GM23338 (cell line): ENCODE measurements at regions not wholly inside any gene's neighbourhood (a gene's known extent, or its start where the extent isn't known, plus 50 kb on each side); places are given as distances from the start of the nearest gene placed in this dataset.

Experiments
- ATAC-seq: fragments of 200-7000 bp; cut with Tn5 transposase; 3 replicates; pipeline ENCODE4 v1.9.1; 2020
- DNase-seq: peaks from one replicate; pipeline ENCODE4 v3.0.0-alpha.2; 2015; ENCODE audit warnings: low spot score
- H2AFZ ChIP-seq: fragments of 200-600 bp; sonication (generic); 2 replicates; pipeline ENCODE4 v1.8.0; 2016; ENCODE audit warnings: antibody characterized with exemption, mild to moderate bottlenecking, moderate library complexity
- H3F3A ChIP-seq: fragments of 200-600 bp; sonication (generic); replicated peaks from 2 replicates; pipeline ENCODE4 v1.8.0; 2017; ENCODE audit warnings: antibody characterized with exemption, mixed run types, low read depth
- H3K27ac ChIP-seq: fragments of 200-600 bp; sonication (generic); 2 replicates; pipeline ENCODE4 v1.6.1; 2016; ENCODE audit warnings: low read depth
- H3K27me3 ChIP-seq: fragments of 200-600 bp; sonication (generic); 2 replicates; pipeline ENCODE4 v1.8.0; 2016; ENCODE audit warnings: mild to moderate bottlenecking, mixed run types, moderate library complexity; ENCODE audit not compliant: insufficient read depth
- H3K36me3 ChIP-seq: fragments of 200-600 bp; sonication (generic); 2 replicates; pipeline ENCODE4 v1.8.0; 2016; ENCODE audit warnings: mild to moderate bottlenecking; ENCODE audit not compliant: insufficient read depth
- H3K4me1 ChIP-seq: fragments of 200-600 bp; sonication (generic); 2 replicates; pipeline ENCODE4 v1.8.0; 2016; ENCODE audit warnings: mild to moderate bottlenecking, moderate library complexity; ENCODE audit not compliant: insufficient read depth
- H3K4me2 ChIP-seq: fragments of 200-600 bp; sonication (generic); 2 replicates; pipeline ENCODE4 v1.7.1; 2017; ENCODE audit warnings: mixed run types
- H3K4me3 ChIP-seq: fragments of 200-600 bp; sonication (generic); 2 replicates; pipeline ENCODE4 v1.6.1; 2016; ENCODE audit warnings: mixed run types
- H3K79me2 ChIP-seq: fragments of 200-600 bp; sonication (generic); replicated peaks from 2 replicates; pipeline ENCODE4 v1.8.0; 2017; ENCODE audit warnings: mild to moderate bottlenecking; ENCODE audit not compliant: insufficient read depth
- H3K9me2 ChIP-seq: fragments of 200-600 bp; sonication (generic); 2 replicates; pipeline ENCODE4 v1.8.0; 2017; ENCODE audit not compliant: insufficient read depth
- H4K20me1 ChIP-seq: fragments of 200-600 bp; sonication (generic); replicated peaks from 2 replicates; pipeline ENCODE4 v1.8.0; 2017; ENCODE audit warnings: mild to moderate bottlenecking; ENCODE audit not compliant: insufficient read depth
- H3K27ac Mint-ChIP-seq: 2 replicates; pipeline ENCODE4 v1.8.0; 2020; ENCODE audit warnings: inconsistent platforms, mild to moderate bottlenecking, moderate library complexity, mixed read lengths
- H3K27me3 Mint-ChIP-seq: 3 replicates; pipeline ENCODE4 v1.8.0; 2022; ENCODE audit warnings: low read depth, mild to moderate bottlenecking, moderate library complexity, mixed read lengths, inconsistent platforms; ENCODE audit not compliant: insufficient read depth, poor library complexity
- H3K36me3 Mint-ChIP-seq: 3 replicates; pipeline ENCODE4 v1.8.0; 2021; ENCODE audit warnings: low read depth, mild to moderate bottlenecking, inconsistent platforms, moderate library complexity, mixed read lengths
- H3K4me1 Mint-ChIP-seq: 3 replicates; pipeline ENCODE4 v1.8.0; 2020; ENCODE audit warnings: mild to moderate bottlenecking, inconsistent platforms, mixed read lengths
- H3K4me3 Mint-ChIP-seq: 3 replicates; pipeline ENCODE4 v1.8.0; 2021; ENCODE audit warnings: moderate library complexity, mild to moderate bottlenecking, inconsistent platforms, mixed read lengths
- H3K9me3 Mint-ChIP-seq: 3 replicates; pipeline ENCODE4 v1.8.0; 2020; ENCODE audit warnings: moderate library complexity, mild to moderate bottlenecking, inconsistent platforms, mixed read lengths
- CREB1 ChIP-seq: fragments of 250-450 bp; sonication (Bioruptor Pico); IDR thresholded peaks from 2 replicates; pipeline ENCODE4 v1.5.0; 2020; ENCODE audit warnings: low read depth, mild to moderate bottlenecking, moderate library complexity
- CTCF ChIP-seq, 2 experiments: fragments of 200-600 bp in 1 of 2; sonication (generic) in 1 of 2; conservative IDR thresholded peaks; 2 replicates each; pipeline versions ENCODE4 v1.5.1 to v1.6.1; 2016 to 2017; ENCODE audit warnings: antibody characterized with exemption in 2 of 2, low read depth in 2 of 2, mild to moderate bottlenecking in 2 of 2, moderate library complexity in 1 of 2
- EZH2 ChIP-seq: fragments of 200-600 bp; sonication (generic); IDR thresholded peaks from one replicate; pipeline ENCODE4 v1.8.0; 2017; ENCODE audit warnings: antibody characterized with exemption, mild to moderate bottlenecking, low read depth; ENCODE audit not compliant: unreplicated experiment
- NANOG ChIP-seq: IDR thresholded peaks from 2 replicates; pipeline ENCODE4 v1.6.1; 2016; ENCODE audit warnings: antibody characterized with exemption, borderline replicate concordance
- POLR2AphosphoS5 ChIP-seq: IDR thresholded peaks from 2 replicates; pipeline ENCODE4 v1.6.1; 2016; ENCODE audit warnings: antibody characterized with exemption, low read depth
- STAT1 ChIP-seq: IDR thresholded peaks from one replicate; pipeline ENCODE4 v1.6.1; 2016; ENCODE audit warnings: antibody characterized with exemption; ENCODE audit not compliant: unreplicated experiment
- ZNF114 ChIP-seq: fragments of 250-450 bp; sonication (Bioruptor Pico); IDR thresholded peaks from 2 replicates; pipeline ENCODE4 v1.5.0; 2020; ENCODE audit warnings: mild to moderate bottlenecking, moderate library complexity
- ZNF331 ChIP-seq: fragments of 250-450 bp; sonication (Bioruptor Pico); IDR thresholded peaks from 2 replicates; pipeline ENCODE4 v1.5.0; 2020; ENCODE audit warnings: low read depth, mild to moderate bottlenecking, moderate library complexity
- ZNF462 ChIP-seq: fragments of 250-450 bp; sonication (Bioruptor Pico); IDR thresholded peaks from 2 replicates; pipeline ENCODE4 v1.5.0; 2020; ENCODE audit warnings: mild to moderate bottlenecking, moderate library complexity

- no peak for TF ChIP-seq ZNF462 (CRISPR knock-in tag)
- TF ChIP-seq CREB1 (CRISPR knock-in tag): no peak
- no peak for TF ChIP-seq NANOG
- TF ChIP-seq POLR2AphosphoS5: no peak
- no peak for TF ChIP-seq ZNF114 (CRISPR knock-in tag)
- no peak for TF ChIP-seq STAT1
- no peak for TF ChIP-seq ZNF331 (CRISPR knock-in tag)
- TF ChIP-seq CTCF (conservative IDR thresholded peaks at IDR 0.05; ENCODE audit: low read depth in 2 of 2): no peak
These were observed 86.3 kb upstream of the FAT3 start (continued) for GRCh38 chr11:92138296-92138695.

GRCh38 chr11:92137747-92138146, 86.9 kb upstream of the FAT3 start:
- H4K20me1 ChIP-seq: no peaks in the 10 kb centered on the region
- H3K9me3 Mint-ChIP-seq: no peaks in the 10 kb centered on the region; the same call in 2 of the 3 replicates
- H3K27me3 ChIP-seq: no peaks in the 10 kb centered on the region
- H3K27ac ChIP-seq: no peak overlapping the region
- H3K4me2 ChIP-seq: no peak overlapping the region
- no peaks in the 10 kb centered on the region for H3K36me3 Mint-ChIP-seq
- no peak overlapping the region for H2AFZ ChIP-seq
- no peak overlapping the region for H3K27ac Mint-ChIP-seq
- no peak overlapping the region for H3K4me3 ChIP-seq
- no peaks in the 10 kb centered on the region for H3K79me2 ChIP-seq
- ATAC-seq: no peak
- TF ChIP-seq EZH2: no peak
- no peak for TF ChIP-seq ZNF462 (CRISPR knock-in tag)
- H3F3A ChIP-seq: no peaks in the 10 kb centered on the region
- no peak overlapping the region for H3K4me3 Mint-ChIP-seq
- H3K4me1 ChIP-seq: no peaks in the 10 kb centered on the region
- H3K27me3 Mint-ChIP-seq: no peaks in the 10 kb centered on the region
- DNase-seq: no peak
- peaks cover 5% of the 10 kb centered on the region; the same call in 1 of the 2 replicates for H3K9me2 ChIP-seq
- no peaks in the 10 kb centered on the region for H3K36me3 ChIP-seq
- no peaks in the 10 kb centered on the region for H3K4me1 Mint-ChIP-seq
